ENCODE measurements at regions not wholly inside any gene's neighbourhood (a gene's known extent, or its start where the extent isn't known, plus 50 kb on each side); places are given as distances from the start of the nearest gene placed in this dataset.

DNA sequence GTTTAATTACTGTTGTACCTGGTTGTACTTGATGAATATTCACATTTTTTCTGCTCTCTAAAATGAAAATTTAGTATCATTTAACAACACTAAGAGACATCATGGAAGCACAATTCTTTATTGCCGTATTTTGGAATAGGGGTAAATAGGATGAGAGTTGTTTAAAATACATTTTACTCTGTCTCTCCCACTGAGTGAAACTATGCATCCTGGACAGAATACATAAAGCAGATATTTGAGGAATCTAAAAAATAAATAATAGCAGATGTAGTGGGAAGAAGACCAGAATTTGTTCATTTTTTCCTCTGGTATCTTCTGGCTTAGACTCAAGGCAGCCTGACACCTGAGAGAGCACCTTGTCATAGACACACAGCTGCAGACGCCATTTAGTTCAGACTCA is 119.1 kb upstream of the AHI1 start:
- no peaks in the 10 kb centered on the region for H3K4me1 ChIP-seq (ENCODE audit: insufficient read depth, low read length, severe bottlenecking)
- no peak overlapping the region for H2AFZ ChIP-seq (ENCODE audit: low read length)
- no peaks in the 10 kb centered on the region for H3K9me3 ChIP-seq (ENCODE audit: low read length)

GRCh38 chr6:135617222-135617621 is 119.7 kb upstream of the AHI1 start:
- no peak for TF ChIP-seq CTCF (IDR thresholded peaks at IDR 0.05; ENCODE audit: low read length)
- no peak for TF ChIP-seq EZH2 (IDR thresholded peaks at IDR 0.05; ENCODE audit: borderline replicate concordance, low read length)
- no peak overlapping the region for H3K9ac ChIP-seq (ENCODE audit: low read length)

More for the DNA sequence above, 119.1 kb upstream of the AHI1 start:
- Histone ChIP-seq H3K4me3 (ENCODE audit: low read depth, low read length, poor library complexity, severe bottlenecking) (no peak overlapping the region), H3K9me2 (ENCODE audit: low read depth, low read length) (no peaks in the 10 kb centered on the region), H3K27ac (ENCODE audit: low read depth, low read length, poor library complexity, severe bottlenecking) (no peak overlapping the region), H3F3A (ENCODE audit: insufficient read depth, low read length) (no peaks in the 10 kb centered on the region), H4K20me1 (ENCODE audit: insufficient read depth, low read length) (no peaks in the 10 kb centered on the region), H3K4me2 (ENCODE audit: low read length) (no peak overlapping the region), H3K36me3 (ENCODE audit: insufficient read depth, low read length) (no peaks in the 10 kb centered on the region), H3K79me2 (ENCODE audit: insufficient read depth, low read length) (no peaks in the 10 kb centered on the region), H3K27me3 (ENCODE audit: insufficient read depth, low read length) (no peaks in the 10 kb centered on the region), H3K9ac (ENCODE audit: low read length) (no peak overlapping the region)
- TF ChIP-seq CTCF (IDR thresholded peaks at IDR 0.05; ENCODE audit: low read length) (no peak), EZH2 (IDR thresholded peaks at IDR 0.05; ENCODE audit: borderline replicate concordance, low read length) (no peak)

GRCh38 chr6:135622081-135622480 is 124.5 kb upstream of the AHI1 start:
- no peaks in the 10 kb centered on the region for H3K79me2 ChIP-seq (ENCODE audit: insufficient read depth, low read length)
- H3K9ac ChIP-seq (ENCODE audit: low read length), result no peak overlapping the region
- H2AFZ ChIP-seq (ENCODE audit: low read length), result no peak overlapping the region
- H3K9me2 ChIP-seq (ENCODE audit: low read depth, low read length), result no peaks in the 10 kb centered on the region
- H3K36me3 ChIP-seq (ENCODE audit: insufficient read depth, low read length), result no peaks in the 10 kb centered on the region
- H3K4me2 ChIP-seq (ENCODE audit: low read length), result no peak overlapping the region
- H4K20me1 ChIP-seq (ENCODE audit: insufficient read depth, low read length), result no peaks in the 10 kb centered on the region
- H3K27me3 ChIP-seq (ENCODE audit: insufficient read depth, low read length), result no peaks in the 10 kb centered on the region
- no peaks in the 10 kb centered on the region for H3F3A ChIP-seq (ENCODE audit: insufficient read depth, low read length)
- TF ChIP-seq EZH2 (IDR thresholded peaks at IDR 0.05; ENCODE audit: borderline replicate concordance, low read length) (no peak), CTCF (IDR thresholded peaks at IDR 0.05; ENCODE audit: low read length) (no peak)
- H3K9me3 ChIP-seq (ENCODE audit: low read length), result no peaks in the 10 kb centered on the region
- H3K4me3 ChIP-seq (ENCODE audit: low read depth, low read length, poor library complexity, severe bottlenecking), result no peak overlapping the region
- no peaks in the 10 kb centered on the region for H3K4me1 ChIP-seq (ENCODE audit: insufficient read depth, low read length, severe bottlenecking)
- no peak overlapping the region for H3K27ac ChIP-seq (ENCODE audit: low read depth, low read length, poor library complexity, severe bottlenecking)

More at GRCh38 chr6:135617222-135617621, 119.7 kb upstream of the AHI1 start:
- Histone ChIP-seq H2AFZ (ENCODE audit: low read length) (no peak overlapping the region), H3K9me3 (ENCODE audit: low read length) (no peaks in the 10 kb centered on the region), H3K9me2 (ENCODE audit: low read depth, low read length) (no peaks in the 10 kb centered on the region), H3K4me2 (ENCODE audit: low read length) (no peak overlapping the region), H3K27me3 (ENCODE audit: insufficient read depth, low read length) (no peaks in the 10 kb centered on the region), H4K20me1 (ENCODE audit: insufficient read depth, low read length) (no peaks in the 10 kb centered on the region), H3K79me2 (ENCODE audit: insufficient read depth, low read length) (no peaks in the 10 kb centered on the region), H3F3A (ENCODE audit: insufficient read depth, low read length) (no peaks in the 10 kb centered on the region), H3K27ac (ENCODE audit: low read depth, low read length, poor library complexity, severe bottlenecking) (no peak overlapping the region), H3K4me1 (ENCODE audit: insufficient read depth, low read length, severe bottlenecking) (no peaks in the 10 kb centered on the region), H3K36me3 (ENCODE audit: insufficient read depth, low read length) (no peaks in the 10 kb centered on the region), H3K4me3 (ENCODE audit: low read depth, low read length, poor library complexity, severe bottlenecking) (no peak overlapping the region)

Data from OCI-LY1 (cell line).